ENCODE measurements at regions not wholly inside any gene's neighbourhood (a gene's known extent, or its start where the extent isn't known, plus 50 kb on each side); places are given as distances from the start of the nearest gene placed in this dataset.

GRCh38 chr13:63632321-63632720 lies 2216.7 kb upstream of the PCDH20 start:
- H3K36me3 ChIP-seq (replicated peaks in 1 of 2): no peaks in the 10 kb centered on the region
- WGBS, 4 donors: 50 to 65% (median 61%) methylated on average over 3 of the region's 3 CpGs
- no peaks in the 10 kb centered on the region for H3K9me3 ChIP-seq (replicated peaks in 1 of 3)
- no peaks in the 10 kb centered on the region for H3K4me1 ChIP-seq (replicated peaks in 1 of 2)
- no peak overlapping the region for H3K27ac ChIP-seq
- DNase-seq: no peak
- H3K27me3 ChIP-seq: no peaks in the 10 kb centered on the region
- no peak for TF ChIP-seq CTCF (IDR thresholded peaks at IDR 0.05)
- H3K4me3 ChIP-seq: no peak overlapping the region
- intact Hi-C loops (cut with DNase I): no loop called here

GRCh38 chr13:63631006-63631405 lies 2215.4 kb upstream of the PCDH20 start:
- no peak for DNase-seq
- WGBS, 4 donors: 73 to 90% (median 87%) methylated on average over 2 to 3 of the region's 3 CpGs
- TF ChIP-seq CTCF (IDR thresholded peaks at IDR 0.05): no peak
- no peak for TF ChIP-seq POLR2A (IDR thresholded peaks at IDR 0.05)
- H3K36me3 ChIP-seq (replicated peaks in 1 of 2): no peaks in the 10 kb centered on the region
- intact Hi-C loops (cut with DNase I): no loop called here
- H3K27ac ChIP-seq: no peak overlapping the region
- no peaks in the 10 kb centered on the region for H3K27me3 ChIP-seq
- H3K4me3 ChIP-seq: no peak overlapping the region
- no peaks in the 10 kb centered on the region for H3K9me3 ChIP-seq (replicated peaks in 1 of 3)
- no peaks in the 10 kb centered on the region for H3K4me1 ChIP-seq (replicated peaks in 1 of 2)

- Histone ChIP-seq H3K9me3 (replicated peaks in 1 of 3) (no peaks in the 10 kb centered on the region), H3K27me3 (no peaks in the 10 kb centered on the region), H3K4me1 (replicated peaks in 1 of 2) (no peaks in the 10 kb centered on the region), H3K4me3 (no peak overlapping the region), H3K36me3 (replicated peaks in 1 of 2) (no peaks in the 10 kb centered on the region), H3K27ac (no peak overlapping the region)
- WGBS, 4 donors: 75 to 84% (median 80%) methylated on average over 2 of the region's 2 CpGs
- intact Hi-C loops (cut with DNase I): no loop called here
- no peak for DNase-seq
- no peak for TF ChIP-seq CTCF (IDR thresholded peaks at IDR 0.05)
- no peak for TF ChIP-seq POLR2A (IDR thresholded peaks at IDR 0.05)
Measured at GRCh38 chr13:63629591-63629990, 2213.9 kb upstream of the PCDH20 start.

GRCh38 chr13:63628310-63628709 lies 2212.7 kb upstream of the PCDH20 start:
- no peak for DNase-seq
- WGBS, 4 donors: 53 to 68% (median 54%) methylated on average over 3 of the region's 3 CpGs
- TF ChIP-seq POLR2A (IDR thresholded peaks at IDR 0.05) (no peak), CTCF (IDR thresholded peaks at IDR 0.05) (no peak)
- Histone ChIP-seq H3K27me3 (no peaks in the 10 kb centered on the region), H3K27ac (no peak overlapping the region), H3K36me3 (replicated peaks in 1 of 2) (no peaks in the 10 kb centered on the region), H3K4me1 (replicated peaks in 1 of 2) (no peaks in the 10 kb centered on the region), H3K9me3 (replicated peaks in 1 of 3) (no peaks in the 10 kb centered on the region), H3K4me3 (no peak overlapping the region)
- intact Hi-C loops (cut with DNase I): no loop called here
